ENCODE measurements at regions not wholly inside any gene's neighbourhood (a gene's known extent, or its start where the extent isn't known, plus 50 kb on each side); places are given as distances from the start of the nearest gene placed in this dataset.

GRCh38 chr4:106773076-106773905 is 262.8 kb downstream of the DKK2 start:
- DNase-seq (ENCODE audit: low read depth in 3 of 3, low spot score in 2 of 3): no peak

- DNase-seq (ENCODE audit: low read depth in 3 of 3, low spot score in 2 of 3): no peak
Observed at GRCh38 chr4:106767991-106768390, 268.1 kb downstream of the DKK2 start.

- no peak for DNase-seq (ENCODE audit: low read depth in 3 of 3, low spot score in 2 of 3)
Observed at GRCh38 chr4:106766519-106766918, 269.6 kb downstream of the DKK2 start.

GRCh38 chr4:106764774-106765173 is 271.3 kb downstream of the DKK2 start:
- no peak for DNase-seq (ENCODE audit: low read depth in 3 of 3, low spot score in 2 of 3)

GRCh38 chr4:106762666-106763443 is 273.3 kb downstream of the DKK2 start:
- DNase-seq (ENCODE audit: low read depth in 3 of 3, low spot score in 2 of 3): no peak

GRCh38 chr4:106753426-106753825 is 282.7 kb downstream of the DKK2 start:
- no peak for DNase-seq (ENCODE audit: low read depth in 3 of 3, low spot score in 2 of 3)

- DNase-seq (ENCODE audit: low read depth in 3 of 3, low spot score in 2 of 3): no peak
Observed at GRCh38 chr4:106746451-106746850, 289.7 kb downstream of the DKK2 start.

GRCh38 chr4:106738121-106738520 is 298.0 kb downstream of the DKK2 start:
- DNase-seq (ENCODE audit: low read depth in 3 of 3, low spot score in 2 of 3): no peak

GRCh38 chr4:106718548-106718947 is 317.6 kb downstream of the DKK2 start:
- DNase-seq (ENCODE audit: low read depth in 3 of 3, low spot score in 2 of 3): no peak

- DNase-seq (ENCODE audit: low read depth in 3 of 3, low spot score in 2 of 3): no peak
Observed at GRCh38 chr4:106717091-106717490, 319.0 kb downstream of the DKK2 start.

GRCh38 chr4:106715825-106716224 is 320.3 kb downstream of the DKK2 start:
- DNase-seq (ENCODE audit: low read depth in 3 of 3, low spot score in 2 of 3): no peak

- no peak for DNase-seq (ENCODE audit: low read depth in 3 of 3, low spot score in 2 of 3)
Observed at GRCh38 chr4:106708464-106708816, 327.7 kb downstream of the DKK2 start.

GRCh38 chr4:106707776-106708463 is 328.2 kb downstream of the DKK2 start:
- DNase-seq (ENCODE audit: low read depth in 3 of 3, low spot score in 2 of 3): no peak

GRCh38 chr4:106704253-106704870 is 331.8 kb downstream of the DKK2 start:
- DNase-seq (ENCODE audit: low read depth in 3 of 3, low spot score in 2 of 3): no peak

- no peak for DNase-seq (ENCODE audit: low read depth in 3 of 3, low spot score in 2 of 3)
Observed at GRCh38 chr4:106700321-106700720, 331.7 kb upstream of the GIMD1 start.

GRCh38 chr4:106698621-106699195 is 330.1 kb upstream of the GIMD1 start:
- no peak for DNase-seq (ENCODE audit: low read depth in 3 of 3, low spot score in 2 of 3)

- peak in 2 of 3 donors; percentile 1 to 3 for DNase-seq (ENCODE audit: low read depth in 3 of 3, low spot score in 2 of 3)
Observed at GRCh38 chr4:106695501-106696262, 327.1 kb upstream of the GIMD1 start.

GRCh38 chr4:106694232-106694631 is 325.7 kb upstream of the GIMD1 start:
- no peak for DNase-seq (ENCODE audit: low read depth in 3 of 3, low spot score in 2 of 3)

- DNase-seq (ENCODE audit: low read depth in 3 of 3, low spot score in 2 of 3): no peak
Observed at GRCh38 chr4:106691749-106692148, 323.2 kb upstream of the GIMD1 start.

- no peak for DNase-seq (ENCODE audit: low read depth in 3 of 3, low spot score in 2 of 3)
Observed at GRCh38 chr4:106690487-106690886, 321.9 kb upstream of the GIMD1 start.

All from right renal cortex interstitium (tissue), 3 donors.